A549 (cell line): ENCODE measurements at regions not wholly inside any gene's neighbourhood (a gene's known extent, or its start where the extent isn't known, plus 50 kb on each side); places are given as distances from the start of the nearest gene placed in this dataset.

Experiments used
- ATAC-seq, 2 experiments: fragments of 200-7000 bp in 1 of 2; fragments of >200 bp in 1 of 2; cut with Nextera tagmentation in 1 of 2; cut with Tn5 transposase in 1 of 2; 3 replicates each; pipeline versions ENCODE4 v1.8.0 to v1.9.1; 2018 to 2020; ENCODE audit warnings: mild to moderate bottlenecking in 1 of 2, moderate library complexity in 1 of 2
- CTCF ChIA-PET: fragments of 300-600 bp; sonication (Branson Sonifier 250); formaldehyde crosslinking; extraction: SDS; loops from one replicate; lab custom pipeline; 2021; ENCODE audit warnings: antibody characterized with exemption, inconsistent platforms; lab: Yijun Ruan, JAX
- POLR2A ChIA-PET: fragments of 350-600 bp; formaldehyde crosslinking; extraction: SDS; loops from one replicate; lab custom pipeline; 2021; ENCODE audit warnings: antibody characterized with exemption, inconsistent platforms; lab: Yijun Ruan, JAX
- DNase-seq, 2 experiments: peaks; one replicate each; pipeline versions ENCODE4 v3.0.0 to v3.0.0-alpha.2; 2011 to 2016; ENCODE audit warnings: low read depth in 1 of 2, low spot score in 1 of 2
- FAIRE-seq: peaks from 2 replicates; lab custom pipeline; 2011; peaks lifted over from hg19 to GRCh38; lab: Jason Lieb, UNC
- H3K27ac ChIP-seq, 2 experiments: fragments of >200 bp; sonication (Bioruptor Twin); formaldehyde crosslinking; 3 replicates each; pipeline ENCODE4 v1.5.1; 2016 to 2017
- H3K4me1 ChIP-seq: fragments of >200 bp; sonication (Bioruptor Twin); formaldehyde crosslinking; 3 replicates; pipeline ENCODE4 v1.6.1; 2016
- H3K4me2 ChIP-seq: fragments of >200 bp; sonication (Bioruptor Twin); formaldehyde crosslinking; 3 replicates; pipeline ENCODE4 v1.6.1; 2016
- H3K4me3 ChIP-seq: fragments of >200 bp; sonication (Bioruptor Twin); formaldehyde crosslinking; 3 replicates; pipeline ENCODE4 v1.5.1; 2016
- H3K9me3 ChIP-seq: fragments of >200 bp; sonication (Bioruptor Twin); formaldehyde crosslinking; 3 replicates; pipeline ENCODE4 v1.6.1; 2016
- ATOH8 ChIP-seq: fragments of 250-450 bp; sonication (Bioruptor Pico); IDR thresholded peaks from 2 replicates; pipeline ENCODE4 v1.5.0; 2020; ENCODE audit warnings: low read depth, mild to moderate bottlenecking, moderate library complexity
- CBX8 ChIP-seq: fragments of 200-600 bp; sonication (generic); IDR thresholded peaks from 2 replicates; pipeline ENCODE4 v1.6.1; 2016
- CEBPB ChIP-seq, 2 experiments: fragments of >200 bp in 1 of 2; sonication (Bioruptor Twin) in 1 of 2; formaldehyde crosslinking in 1 of 2; IDR thresholded peaks; 2 replicates each; pipeline ENCODE4 v1.6.1; 2012 to 2016
- CHD2 ChIP-seq: fragments of 150-350 bp; IDR thresholded peaks from 2 replicates; pipeline ENCODE4 v1.6.1; 2014; ENCODE audit warnings: low read length; ENCODE audit not compliant: partially characterized antibody
- CHD4 ChIP-seq: fragments of 200-600 bp; sonication (generic); IDR thresholded peaks from 2 replicates; pipeline ENCODE4 v1.6.1; 2016; ENCODE audit warnings: antibody characterized with exemption, mild to moderate bottlenecking, borderline replicate concordance
- ELK1 ChIP-seq: fragments of 150-350 bp; IDR thresholded peaks from 2 replicates; pipeline ENCODE4 v1.6.1; 2014; ENCODE audit warnings: low read depth, mild to moderate bottlenecking, low read length
- ESRRA ChIP-seq: fragments of 150-350 bp; IDR thresholded peaks from 2 replicates; pipeline ENCODE4 v1.6.1; 2014; ENCODE audit warnings: mild to moderate bottlenecking, low read length, borderline replicate concordance
- FOSB ChIP-seq: fragments of 250-450 bp; sonication (Bioruptor Pico); IDR thresholded peaks from 2 replicates; pipeline ENCODE4 v1.5.0; 2020; ENCODE audit warnings: mild to moderate bottlenecking, moderate library complexity
- HES2 ChIP-seq: fragments of >200 bp; sonication (Bioruptor Twin); formaldehyde crosslinking; IDR thresholded peaks from 2 replicates; pipeline ENCODE4 v1.6.1; 2016
- HEYL ChIP-seq: fragments of 250-450 bp; sonication (Bioruptor Pico); IDR thresholded peaks from 2 replicates; pipeline ENCODE4 v1.8.0; 2021; ENCODE audit warnings: mild to moderate bottlenecking, moderate library complexity
- HOXB13 ChIP-seq: fragments of 250-450 bp; sonication (Bioruptor Pico); IDR thresholded peaks from 2 replicates; pipeline ENCODE4 v1.5.0; 2020; ENCODE audit warnings: low read depth, mild to moderate bottlenecking, moderate library complexity
- JUN ChIP-seq, 2 experiments: fragments of >200 bp; sonication (Bioruptor Twin); formaldehyde crosslinking; IDR thresholded peaks; 2 replicates in 1 of 2; 3 replicates in 1 of 2; pipeline ENCODE4 v1.6.1; 2016 to 2017
- JUNB ChIP-seq: fragments of >200 bp; sonication (Bioruptor Twin); formaldehyde crosslinking; IDR thresholded peaks from 2 replicates; pipeline ENCODE4 v1.6.1; 2016
- KDM1A ChIP-seq: fragments of 200-600 bp; sonication (generic); IDR thresholded peaks from 2 replicates; pipeline ENCODE4 v1.6.1; 2016; ENCODE audit warnings: low read depth, mild to moderate bottlenecking
- MAFK ChIP-seq: fragments of 450-650 bp; IDR thresholded peaks from 2 replicates; pipeline ENCODE4 v1.6.1; 2014; ENCODE audit not compliant: partially characterized antibody
- MAX ChIP-seq: IDR thresholded peaks from 2 replicates; pipeline ENCODE4 v1.6.1; 2012
- MYC ChIP-seq: IDR thresholded peaks from 2 replicates; pipeline ENCODE4 v1.6.1; 2012; ENCODE audit warnings: mild to moderate bottlenecking, inconsistent platforms, low read length, improper control_type of control experiment, borderline replicate concordance
- PBX3 ChIP-seq: IDR thresholded peaks from 2 replicates; pipeline ENCODE4 v1.6.1; 2012
- POLR2AphosphoS2 ChIP-seq: conservative IDR thresholded peaks from 2 replicates; pipeline ENCODE4 v1.6.1; 2012; ENCODE audit warnings: low read length, improper control_type of control experiment, inconsistent platforms
- RARB ChIP-seq: fragments of 250-450 bp; sonication (Bioruptor Pico); IDR thresholded peaks from 2 replicates; pipeline ENCODE4 v1.8.0; 2021; ENCODE audit warnings: mild to moderate bottlenecking, moderate library complexity
- RCOR1 ChIP-seq: fragments of 150-350 bp; IDR thresholded peaks from 2 replicates; pipeline ENCODE4 v1.6.1; 2014; ENCODE audit warnings: antibody characterized with exemption, low read length, low read depth
- RFX5 ChIP-seq: fragments of 450-650 bp; IDR thresholded peaks from 2 replicates; pipeline ENCODE4 v1.7.1; 2014; ENCODE audit warnings: antibody characterized with exemption, mild to moderate bottlenecking, moderate library complexity
- RNF2 ChIP-seq: fragments of 200-600 bp; sonication (generic); IDR thresholded peaks from 2 replicates; pipeline ENCODE4 v1.6.1; 2016; ENCODE audit warnings: low read depth, mild to moderate bottlenecking, antibody characterized with exemption, moderate library complexity, borderline replicate concordance
- SMC3 ChIP-seq: fragments of >200 bp; sonication (Bioruptor Twin); formaldehyde crosslinking; IDR thresholded peaks from 3 replicates; pipeline ENCODE4 v1.6.1; 2018; ENCODE audit warnings: inconsistent platforms
- SREBF2 ChIP-seq: fragments of 450-650 bp; IDR thresholded peaks from 2 replicates; pipeline ENCODE4 v1.6.1; 2014; ENCODE audit warnings: mild to moderate bottlenecking, moderate library complexity
- TFCP2L1 ChIP-seq: fragments of 250-450 bp; sonication (Bioruptor Pico); IDR thresholded peaks from 2 replicates; pipeline ENCODE4 v1.5.0; 2021; ENCODE audit warnings: mild to moderate bottlenecking
- TP53 ChIP-seq: fragments of 250-450 bp; sonication (Bioruptor Pico); IDR thresholded peaks from 2 replicates; pipeline ENCODE4 v1.5.0; 2021; ENCODE audit warnings: mild to moderate bottlenecking, moderate library complexity
- ZFP36 ChIP-seq: fragments of 450-650 bp; IDR thresholded peaks from 2 replicates; pipeline ENCODE4 v1.6.1; 2014; ENCODE audit warnings: borderline replicate concordance; ENCODE audit not compliant: partially characterized antibody
- ZSCAN20 ChIP-seq: fragments of 250-450 bp; sonication (Bioruptor Pico); IDR thresholded peaks from 2 replicates; pipeline ENCODE4 v1.8.0; 2022; ENCODE audit warnings: mild to moderate bottlenecking, moderate library complexity
- WGBS: methylation state at CpG from one replicate; pipeline ENCODE4 v1.1.6; 2017; ENCODE audit errors: missing lambda C conversion rate; 5-methylcytosine and 5-hydroxymethylcytosine counted together

GRCh38 chr1:65605621-65606020 is 185.2 kb downstream of the LEPR start:
- no peak overlapping the region for H3K4me2 ChIP-seq
- no peak overlapping the region for H3K27ac ChIP-seq
- no peak overlapping the region for H3K4me3 ChIP-seq
- DNase-seq (no peak), FAIRE-seq (no peak), ATAC-seq (no peak)
- no peak for TF ChIP-seq FOSB
- no peak for TF ChIP-seq SMC3
- no peak for TF ChIP-seq POLR2AphosphoS2
- ChIA-PET POLR2A (no interaction called here), CTCF (no interaction called here)
- WGBS: 95% methylated on average over 1 of the region's 1 CpG
- H3K4me1 ChIP-seq: no peaks in the 10 kb centered on the region
- H3K9me3 ChIP-seq: no peaks in the 10 kb centered on the region

- Histone ChIP-seq H3K9me3 (no peaks in the 10 kb centered on the region), H3K4me1 (no peaks in the 10 kb centered on the region), H3K4me2 (no peak overlapping the region), H3K4me3 (no peak overlapping the region), H3K27ac (no peak overlapping the region)
- ChIA-PET CTCF (interaction anchor here (1.6 kb wide), 1 partner anchor 34 kb away, joined by 4 read pairs; no protein-coding TSS in a partner anchor), POLR2A (no interaction called here)
- DNase-seq: no peak
- ATAC-seq: no peak
- no peak for TF ChIP-seq MYC
- no peak for TF ChIP-seq ZSCAN20 (CRISPR knock-in tag)
- TF ChIP-seq HOXB13 (CRISPR knock-in tag): no peak
- no peak for TF ChIP-seq HEYL
- TF ChIP-seq MAX: no peak
- TF ChIP-seq SMC3: no peak
- TF ChIP-seq CHD2: no peak
- TF ChIP-seq ATOH8 (CRISPR knock-in tag): no peak
- no peak for TF ChIP-seq SREBF2
- TF ChIP-seq TFCP2L1: no peak
- TF ChIP-seq ZFP36: no peak
- WGBS: 66% methylated on average over 3 of the region's 3 CpGs
- FAIRE-seq: no peak
Observed at GRCh38 chr1:65606426-65606825, 186.0 kb downstream of the LEPR start.

- Histone ChIP-seq H3K4me1 (no peaks in the 10 kb centered on the region), H3K4me2 (no peak overlapping the region), H3K27ac (no peak overlapping the region), H3K9me3 (no peaks in the 10 kb centered on the region), H3K4me3 (no peak overlapping the region)
- FAIRE-seq: no peak
- ChIA-PET CTCF (no interaction called here), POLR2A (no interaction called here)
- no peak for ATAC-seq
- no peak for DNase-seq
- TF ChIP-seq HOXB13 (CRISPR knock-in tag): no peak
- TF ChIP-seq CHD4: no peak
- TF ChIP-seq ELK1: no peak
- TF ChIP-seq TP53 (CRISPR knock-in tag): no peak
- TF ChIP-seq SREBF2: no peak
- no peak for TF ChIP-seq RFX5
- TF ChIP-seq RCOR1: no peak
- no peak for TF ChIP-seq JUNB
- TF ChIP-seq, all 56 proteins: peak for 0
- 32% methylated on average over 2 of the region's 2 CpGs for WGBS
Observed at GRCh38 chr1:65613884-65614283, 178.8 kb upstream of the PDE4B start.

- FAIRE-seq: no peak
- Histone ChIP-seq H3K4me1 (no peaks in the 10 kb centered on the region), H3K4me3 (no peak overlapping the region)
- TF ChIP-seq CHD4 (no peak), KDM1A (no peak), POLR2AphosphoS2 (no peak), PBX3 (no peak), FOSB (no peak), CEBPB (IDR thresholded peaks at IDR 0.05) (no peak), ESRRA (no peak), RARB (CRISPR knock-in tag) (no peak), ELK1 (no peak), ZSCAN20 (CRISPR knock-in tag) (no peak), JUN (IDR thresholded peaks at IDR 0.05) (no peak), HES2 (no peak), RNF2 (no peak), MAFK (no peak), ZFP36 (no peak), CBX8 (no peak)
- TF ChIP-seq, all 56 proteins: peak for 0
- Histone ChIP-seq H3K27ac (no peak overlapping the region), H3K9me3 (no peaks in the 10 kb centered on the region), H3K4me2 (no peak overlapping the region)
- ATAC-seq (no peak), DNase-seq (no peak)
- ChIA-PET POLR2A (no interaction called here), CTCF (no interaction called here)
- 40% methylated on average over 2 of the region's 2 CpGs for WGBS
Observed at GRCh38 chr1:65615859-65616258, 176.8 kb upstream of the PDE4B start.
